HFFc6 (cell line): ENCODE measurements at regions not wholly inside any gene's neighbourhood (a gene's known extent, or its start where the extent isn't known, plus 50 kb on each side); places are given as distances from the start of the nearest gene placed in this dataset.
A peak's percentile ranks its signal among the peaks of the same experiment; 100 is the strongest.
"Not testable (repeated sequence)": the region's sequence is repeated elsewhere in the genome, so short reads cannot be mapped to it uniquely, and the experiment has no call there.

ENCODE experiments used
- DNase-seq: peaks from one replicate; pipeline ENCODE4 v3.0.0-alpha.2; 2018
- H3K27ac Mint-ChIP-seq: 2 replicates; pipeline ENCODE4 v1.8.0; 2020; ENCODE audit warnings: mild to moderate bottlenecking, mixed read lengths
- H3K27me3 Mint-ChIP-seq: 2 replicates; pipeline ENCODE4 v1.8.0; 2021; ENCODE audit warnings: mild to moderate bottlenecking, moderate library complexity, mixed read lengths; ENCODE audit not compliant: insufficient read depth
- H3K36me3 Mint-ChIP-seq: 2 replicates; pipeline ENCODE4 v1.8.0; 2021; ENCODE audit warnings: low read depth, mixed read lengths
- H3K4me1 Mint-ChIP-seq: 2 replicates; pipeline ENCODE4 v1.8.0; 2020; ENCODE audit warnings: low read depth, mixed read lengths
- H3K4me3 Mint-ChIP-seq: 2 replicates; pipeline ENCODE4 v1.8.0; 2020; ENCODE audit warnings: mild to moderate bottlenecking, moderate library complexity, mixed read lengths
- H3K9me3 Mint-ChIP-seq: 2 replicates; pipeline ENCODE4 v1.8.0; 2020; ENCODE audit warnings: mild to moderate bottlenecking, mixed read lengths
- CTCF ChIP-seq: fragments of 200-600 bp; sonication (generic); IDR thresholded peaks from 2 replicates; pipeline ENCODE4 v1.5.0; 2021; ENCODE audit warnings: antibody characterized with exemption, mild to moderate bottlenecking

GRCh38 chr5:92320446-92320845 lies 937.3 kb upstream of the ARRDC3 start:
- Mint-ChIP-seq H3K27me3 (peaks cover 6% of the 10 kb centered on the region), H3K9me3 (no peaks in the 10 kb centered on the region), H3K4me3 (no peak overlapping the region), H3K27ac (no peak overlapping the region), H3K36me3 (no peaks in the 10 kb centered on the region), H3K4me1 (no peaks in the 10 kb centered on the region)
- TF ChIP-seq CTCF = no peak
- no peak for DNase-seq

- peaks cover 2% of the 10 kb centered on the region; the same call in 1 of the 2 replicates for H3K27me3 Mint-ChIP-seq
- no peaks in the 10 kb centered on the region for H3K36me3 Mint-ChIP-seq
- no peak for TF ChIP-seq CTCF
- no peak overlapping the region for H3K4me3 Mint-ChIP-seq
- peaks cover 12% of the 10 kb centered on the region for H3K4me1 Mint-ChIP-seq
- H3K27ac Mint-ChIP-seq = no peak overlapping the region
- no peak for DNase-seq
- H3K9me3 Mint-ChIP-seq = no peaks in the 10 kb centered on the region
Measured at GRCh38 chr5:92313385-92313784, 930.3 kb upstream of the ARRDC3 start.

- TF ChIP-seq CTCF = peak; percentile 88
- peaks cover 14% of the 10 kb centered on the region for H3K4me1 Mint-ChIP-seq
- H3K27ac Mint-ChIP-seq = no peak overlapping the region
- H3K36me3 Mint-ChIP-seq = no peaks in the 10 kb centered on the region
- DNase-seq = peak; percentile 38
- H3K9me3 Mint-ChIP-seq = no peaks in the 10 kb centered on the region
- no peaks in the 10 kb centered on the region for H3K27me3 Mint-ChIP-seq
- no peak overlapping the region for H3K4me3 Mint-ChIP-seq
Measured at GRCh38 chr5:92309336-92309991, 926.3 kb upstream of the ARRDC3 start.

- Mint-ChIP-seq H3K9me3 (no peaks in the 10 kb centered on the region), H3K27ac (no peak overlapping the region)
Measured at GRCh38 chr5:92308679-92309078, 925.6 kb upstream of the ARRDC3 start.

GRCh38 chr5:92302356-92302755 lies 919.2 kb upstream of the ARRDC3 start:
- not testable (repeated sequence) for H3K36me3 Mint-ChIP-seq, H3K9me3 Mint-ChIP-seq, H3K4me1 Mint-ChIP-seq, DNase-seq, H3K27ac Mint-ChIP-seq, H3K4me3 Mint-ChIP-seq, H3K27me3 Mint-ChIP-seq

More at GRCh38 chr5:92308679-92309078, 925.6 kb upstream of the ARRDC3 start:
- no peak for TF ChIP-seq CTCF
- no peaks in the 10 kb centered on the region for H3K36me3 Mint-ChIP-seq
- no peak overlapping the region for H3K4me3 Mint-ChIP-seq
- no peaks in the 10 kb centered on the region for H3K27me3 Mint-ChIP-seq
- peaks cover 14% of the 10 kb centered on the region for H3K4me1 Mint-ChIP-seq
- no peak for DNase-seq

GRCh38 chr5:92283521-92283920 lies 900.4 kb upstream of the ARRDC3 start:
- Mint-ChIP-seq H3K36me3 (no peaks in the 10 kb centered on the region), H3K27me3 (no peaks in the 10 kb centered on the region), H3K4me1 (no peaks in the 10 kb centered on the region), H3K4me3 (no peak overlapping the region), H3K27ac (no peak overlapping the region), H3K9me3 (peaks cover 16% of the 10 kb centered on the region)
- no peak for DNase-seq
- no peak for TF ChIP-seq CTCF

- H3K4me3 Mint-ChIP-seq, H3K4me1 Mint-ChIP-seq, H3K36me3 Mint-ChIP-seq, H3K27ac Mint-ChIP-seq, DNase-seq, H3K27me3 Mint-ChIP-seq: not testable (repeated sequence)
- peaks cover 10% of the 10 kb centered on the region for H3K9me3 Mint-ChIP-seq
Measured at GRCh38 chr5:92271750-92272149, 888.6 kb upstream of the ARRDC3 start.
